ENCODE measurements at regions not wholly inside any gene's neighbourhood (a gene's known extent, or its start where the extent isn't known, plus 50 kb on each side); places are given as distances from the start of the nearest gene placed in this dataset.

DNA sequence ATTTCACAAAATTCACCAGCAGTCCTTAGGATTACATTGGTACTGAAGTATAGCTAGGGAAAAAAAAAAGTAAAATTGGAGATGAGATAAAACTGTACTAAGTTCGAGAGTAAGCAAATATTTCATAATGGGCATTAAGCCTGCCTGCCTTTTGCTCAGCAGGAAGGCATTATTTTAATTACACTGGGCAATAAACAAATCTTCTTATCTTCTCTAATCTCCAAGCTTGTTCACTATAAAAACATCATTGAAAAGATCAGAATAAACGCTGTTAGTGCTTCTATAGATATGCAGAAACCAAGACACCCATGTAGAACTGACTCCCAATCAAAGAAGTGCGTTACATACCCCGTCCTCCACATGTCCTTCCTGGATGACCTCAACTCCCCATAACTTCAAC lies 174.2 kb upstream of the CHODL start:
- 86% methylated on average over 4 of the region's 4 CpGs for WGBS (ENCODE audit: insufficient coverage)
- no peak for ATAC-seq
- peaks cover 6 to 21% of the 10 kb centered on the region in 2 donors for H3K27me3 Mint-ChIP-seq (ENCODE audit: low read depth in 2 of 2)

DNA sequence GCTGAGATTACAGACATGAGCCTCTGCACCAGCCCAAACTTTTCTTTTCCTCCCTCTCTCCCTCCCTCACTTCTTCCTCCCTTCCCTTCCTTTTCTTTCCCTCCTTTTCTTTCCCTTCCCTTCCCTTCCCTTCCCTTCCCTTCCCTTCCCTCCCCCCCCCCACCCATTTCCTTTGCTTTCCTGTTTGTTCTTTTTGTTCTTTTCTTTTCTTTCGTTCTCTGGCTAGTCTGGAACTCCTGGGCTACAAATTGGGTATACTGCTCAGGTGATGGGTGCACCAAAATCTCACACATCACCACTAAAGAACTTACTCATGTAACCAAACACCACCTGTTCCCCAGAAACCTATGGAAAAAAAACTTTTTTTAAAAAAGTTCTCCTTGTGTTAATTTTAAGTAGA lies 174.8 kb upstream of the CHODL start:
- Mint-ChIP-seq H3K27ac (no peak overlapping the region), H3K27me3 (ENCODE audit: low read depth in 2 of 2) (peaks cover 6 to 20% of the 10 kb centered on the region in 2 donors), H3K4me3 (no peak overlapping the region), H3K36me3 (no peaks in the 10 kb centered on the region), H3K9me3 (peaks cover 0 to 3% of the 10 kb centered on the region in 2 donors), H3K4me1 (no peaks in the 10 kb centered on the region)
- ATAC-seq (no peak), DNase-seq (no peak)
- no peak overlapping the region for H3K27ac ChIP-seq (ENCODE audit: low read length)
- TF ChIP-seq, protein P1, sequence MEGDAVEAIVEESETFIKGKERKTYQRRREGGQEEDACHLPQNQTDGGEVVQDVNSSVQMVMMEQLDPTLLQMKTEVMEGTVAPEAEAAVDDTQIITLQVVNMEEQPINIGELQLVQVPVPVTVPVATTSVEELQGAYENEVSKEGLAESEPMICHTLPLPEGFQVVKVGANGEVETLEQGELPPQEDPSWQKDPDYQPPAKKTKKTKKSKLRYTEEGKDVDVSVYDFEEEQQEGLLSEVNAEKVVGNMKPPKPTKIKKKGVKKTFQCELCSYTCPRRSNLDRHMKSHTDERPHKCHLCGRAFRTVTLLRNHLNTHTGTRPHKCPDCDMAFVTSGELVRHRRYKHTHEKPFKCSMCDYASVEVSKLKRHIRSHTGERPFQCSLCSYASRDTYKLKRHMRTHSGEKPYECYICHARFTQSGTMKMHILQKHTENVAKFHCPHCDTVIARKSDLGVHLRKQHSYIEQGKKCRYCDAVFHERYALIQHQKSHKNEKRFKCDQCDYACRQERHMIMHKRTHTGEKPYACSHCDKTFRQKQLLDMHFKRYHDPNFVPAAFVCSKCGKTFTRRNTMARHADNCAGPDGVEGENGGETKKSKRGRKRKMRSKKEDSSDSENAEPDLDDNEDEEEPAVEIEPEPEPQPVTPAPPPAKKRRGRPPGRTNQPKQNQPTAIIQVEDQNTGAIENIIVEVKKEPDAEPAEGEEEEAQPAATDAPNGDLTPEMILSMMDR (IDR thresholded peaks at IDR 0.05), result no peak
- intact Hi-C loops (cut with micrococcal nuclease), result no loop called here
- H3K36me3 ChIP-seq (ENCODE audit: control insufficient read depth, insufficient read depth, low read length), result no peaks in the 10 kb centered on the region
- no CpG with 5 or more reads among the region's 1 CpG for WGBS (ENCODE audit: insufficient coverage)
- H3K9me3 ChIP-seq (ENCODE audit: control insufficient read depth, insufficient read depth, low read length), result no peaks in the 10 kb centered on the region
- no peaks in the 10 kb centered on the region for H3K27me3 ChIP-seq (ENCODE audit: control insufficient read depth, insufficient read depth, low read length)
- no peak overlapping the region for H3K4me3 ChIP-seq (ENCODE audit: low read length)
- H3K4me1 ChIP-seq (ENCODE audit: control insufficient read depth, insufficient read depth, low read length), result no peaks in the 10 kb centered on the region

More for the DNA sequence above, 174.2 kb upstream of the CHODL start:
- TF ChIP-seq, protein P1 (IDR thresholded peaks at IDR 0.05), result no peak
- Histone ChIP-seq H3K27ac (ENCODE audit: low read length) (no peak overlapping the region), H3K4me3 (ENCODE audit: low read length) (no peak overlapping the region), H3K9me3 (ENCODE audit: control insufficient read depth, insufficient read depth, low read length) (no peaks in the 10 kb centered on the region), H3K36me3 (ENCODE audit: control insufficient read depth, insufficient read depth, low read length) (no peaks in the 10 kb centered on the region), H3K4me1 (ENCODE audit: control insufficient read depth, insufficient read depth, low read length) (no peaks in the 10 kb centered on the region), H3K27me3 (ENCODE audit: control insufficient read depth, insufficient read depth, low read length) (no peaks in the 10 kb centered on the region)
- Mint-ChIP-seq H3K9me3 (peaks cover 0 to 3% of the 10 kb centered on the region in 2 donors), H3K27ac (no peak overlapping the region), H3K4me3 (no peak overlapping the region), H3K36me3 (no peaks in the 10 kb centered on the region), H3K4me1 (no peaks in the 10 kb centered on the region)
- no peak for DNase-seq
- intact Hi-C loops (cut with micrococcal nuclease), result no loop called here

DNA sequence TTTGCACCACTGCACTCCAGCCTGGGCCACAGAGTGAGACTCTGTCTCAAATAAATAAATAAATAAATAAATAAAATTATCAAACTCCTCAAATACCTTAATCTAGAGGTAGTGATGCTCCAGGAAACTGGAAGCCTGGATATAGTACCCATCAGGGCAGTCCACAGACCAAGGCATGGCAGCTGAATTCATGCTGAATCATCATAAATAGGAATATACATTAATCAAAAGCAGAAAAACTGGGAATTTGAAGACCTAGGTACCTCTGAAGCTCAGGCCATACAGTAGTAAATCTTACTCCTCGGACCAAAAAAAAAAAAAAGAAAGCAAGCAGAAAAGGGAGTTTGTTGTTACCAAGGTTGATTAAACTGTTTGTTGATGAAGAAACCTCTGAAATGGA lies 184.2 kb upstream of the CHODL start:
- 92% methylated on average over 1 of the region's 1 CpG for WGBS (ENCODE audit: insufficient coverage)
- intact Hi-C loops (cut with micrococcal nuclease), result no loop called here
- no peak for DNase-seq
- peaks cover 0 to 2% of the 10 kb centered on the region in 2 donors for H3K9me3 Mint-ChIP-seq
- Histone ChIP-seq H3K36me3 (ENCODE audit: control insufficient read depth, insufficient read depth, low read length) (no peaks in the 10 kb centered on the region), H3K4me1 (ENCODE audit: control insufficient read depth, insufficient read depth, low read length) (no peaks in the 10 kb centered on the region), H3K4me3 (ENCODE audit: low read length) (no peak overlapping the region), H3K27ac (ENCODE audit: low read length) (no peak overlapping the region), H3K9me3 (ENCODE audit: control insufficient read depth, insufficient read depth, low read length) (no peaks in the 10 kb centered on the region), H3K27me3 (ENCODE audit: control insufficient read depth, insufficient read depth, low read length) (no peaks in the 10 kb centered on the region)
- H3K27ac Mint-ChIP-seq, result no peak overlapping the region
- ATAC-seq, result no peak
- no peaks in the 10 kb centered on the region for H3K27me3 Mint-ChIP-seq (ENCODE audit: low read depth in 2 of 2)
- H3K4me3 Mint-ChIP-seq, result no peak overlapping the region
- TF ChIP-seq, protein P1 (IDR thresholded peaks at IDR 0.05), result no peak
- H3K36me3 Mint-ChIP-seq, result no peaks in the 10 kb centered on the region
- peaks cover 5 to 6% of the 10 kb centered on the region in 2 donors for H3K4me1 Mint-ChIP-seq

DNA sequence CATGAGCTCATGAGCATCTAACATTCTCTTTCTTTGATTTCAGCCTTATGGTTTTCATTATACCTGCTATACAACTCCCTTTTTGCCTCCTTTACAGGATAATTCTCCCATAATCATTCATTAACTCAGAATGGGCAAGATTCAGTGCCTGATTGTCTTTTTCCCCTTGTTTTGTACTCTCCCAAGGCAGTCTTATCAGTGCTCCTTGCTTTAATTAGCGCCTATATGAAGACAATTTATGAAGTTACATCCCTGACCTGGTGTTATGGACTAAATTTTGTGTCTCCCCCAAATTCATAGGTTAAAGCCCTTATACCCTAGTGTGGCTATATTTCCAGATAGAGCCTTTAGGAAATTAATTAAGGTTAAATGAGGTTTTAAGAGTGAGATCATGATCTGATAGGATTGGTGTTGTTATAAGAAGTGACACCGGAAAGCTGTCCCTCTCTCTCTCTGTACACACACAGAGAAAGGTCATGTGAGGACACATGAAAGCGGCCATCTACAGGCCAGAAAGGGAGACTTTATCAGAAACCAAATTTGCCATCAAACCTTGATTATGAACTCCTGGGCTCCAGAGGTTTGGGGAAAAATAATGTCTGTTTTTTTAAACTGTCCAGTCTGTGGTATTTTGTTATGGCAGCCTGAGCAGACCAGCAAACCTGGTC lies 185.8 kb upstream of the CHODL start:
- no peaks in the 10 kb centered on the region for H3K9me3 ChIP-seq (ENCODE audit: control insufficient read depth, insufficient read depth, low read length)
- peaks cover 0 to 3% of the 10 kb centered on the region in 2 donors for H3K27me3 Mint-ChIP-seq (ENCODE audit: low read depth in 2 of 2)
- ATAC-seq, result no peak
- no peak overlapping the region for H3K4me3 Mint-ChIP-seq
- H3K36me3 Mint-ChIP-seq, result no peaks in the 10 kb centered on the region
- H3K4me3 ChIP-seq (ENCODE audit: low read length), result no peak overlapping the region
- H3K27ac ChIP-seq (ENCODE audit: low read length), result no peak overlapping the region
- peaks cover 5 to 6% of the 10 kb centered on the region in 2 donors for H3K4me1 Mint-ChIP-seq
- no peak for DNase-seq
- H3K4me1 ChIP-seq (ENCODE audit: control insufficient read depth, insufficient read depth, low read length), result no peaks in the 10 kb centered on the region
- TF ChIP-seq, protein P1 (IDR thresholded peaks at IDR 0.05), result no peak
- 95% methylated on average over 2 of the region's 3 CpGs for WGBS (ENCODE audit: insufficient coverage)
- intact Hi-C loops (cut with micrococcal nuclease), result no loop called here
- H3K27me3 ChIP-seq (ENCODE audit: control insufficient read depth, insufficient read depth, low read length), result no peaks in the 10 kb centered on the region
- H3K9me3 Mint-ChIP-seq, result peaks cover 0 to 2% of the 10 kb centered on the region in 2 donors
- no peaks in the 10 kb centered on the region for H3K36me3 ChIP-seq (ENCODE audit: control insufficient read depth, insufficient read depth, low read length)
- H3K27ac Mint-ChIP-seq, result no peak overlapping the region
